WTC11 (cell line): ENCODE measurements at regions not wholly inside any gene's neighbourhood (a gene's known extent, or its start where the extent isn't known, plus 50 kb on each side); places are given as distances from the start of the nearest gene placed in this dataset.

Source experiments
- ATAC-seq: fragments of 200-7000 bp; cut with Tn5 transposase; 2 replicates; pipeline ENCODE4 v1.10.0; 2021; ENCODE audit warnings: mild to moderate bottlenecking, moderate library complexity
- CTCF ChIA-PET: fragments of 300-600 bp; sonication (Branson Sonifier 250); formaldehyde crosslinking; loops from one replicate; lab custom pipeline; 2021; ENCODE audit warnings: antibody characterized with exemption; lab: Charles Lee
- POLR2A ChIA-PET: fragments of 350-600 bp; sonication (Branson Sonifier 250); formaldehyde crosslinking; loops from one replicate; lab custom pipeline; 2021; ENCODE audit warnings: antibody characterized with exemption; lab: Charles Lee
- DNase-seq: peaks from one replicate; pipeline ENCODE4 v3.0.0; 2021; ENCODE audit warnings: low spot score
- H3K27ac Mint-ChIP-seq: 2 replicates; pipeline ENCODE4 v1.8.0; 2021; ENCODE audit warnings: mixed read lengths
- H3K27me3 Mint-ChIP-seq: 2 replicates; pipeline ENCODE4 v1.8.0; 2021; ENCODE audit warnings: low read depth, mild to moderate bottlenecking, moderate library complexity, mixed read lengths
- H3K36me3 Mint-ChIP-seq: 2 replicates; pipeline ENCODE4 v1.8.0; 2021; ENCODE audit warnings: mixed read lengths
- H3K4me1 Mint-ChIP-seq: 2 replicates; pipeline ENCODE4 v1.8.0; 2022; ENCODE audit warnings: mixed read lengths
- H3K4me3 Mint-ChIP-seq: 2 replicates; pipeline ENCODE4 v1.8.0; 2021; ENCODE audit warnings: mild to moderate bottlenecking, moderate library complexity, mixed read lengths
- H3K9me3 Mint-ChIP-seq: 2 replicates; pipeline ENCODE4 v1.8.0; 2021; ENCODE audit warnings: mixed read lengths
- AR ChIP-seq: fragments of 250-450 bp; sonication (Bioruptor Pico); IDR thresholded peaks from 2 replicates; pipeline ENCODE4 v1.9.0; 2021; ENCODE audit warnings: mild to moderate bottlenecking
- ATF3 ChIP-seq: sonication (generic); formaldehyde crosslinking; conservative IDR thresholded peaks from 2 replicates; pipeline ENCODE4 v1.8.1; 2022; ENCODE audit warnings: mild to moderate bottlenecking, missing genetic modification reagents
- ATF6 ChIP-seq: sonication (generic); formaldehyde crosslinking; IDR thresholded peaks from 2 replicates; pipeline ENCODE4 v1.8.1; 2023; ENCODE audit warnings: mild to moderate bottlenecking, missing genetic modification reagents
- CDX4 ChIP-seq: fragments of 250-450 bp; sonication (Bioruptor Pico); IDR thresholded peaks from 2 replicates; pipeline ENCODE4 v1.9.0; 2021; ENCODE audit warnings: moderate library complexity, mild to moderate bottlenecking, inconsistent platforms, borderline replicate concordance
- GRHL2 ChIP-seq: fragments of 250-450 bp; sonication (Bioruptor Pico); IDR thresholded peaks from 2 replicates; pipeline ENCODE4 v1.8.0; 2022; ENCODE audit warnings: mild to moderate bottlenecking, moderate library complexity; ENCODE audit not compliant: insufficient replicate concordance, severe bottlenecking
- HMGA2 ChIP-seq: fragments of 250-450 bp; sonication (Bioruptor Pico); IDR thresholded peaks from 2 replicates; pipeline ENCODE4 v1.4.0; 2021; ENCODE audit warnings: mild to moderate bottlenecking, moderate library complexity
- IRF1 ChIP-seq: sonication (generic); formaldehyde crosslinking; IDR thresholded peaks from 2 replicates; pipeline ENCODE4 v1.8.0; 2023; ENCODE audit warnings: missing genetic modification reagents
- JAZF1 ChIP-seq: fragments of 250-450 bp; sonication (Bioruptor Pico); IDR thresholded peaks from 2 replicates; pipeline ENCODE4 v1.9.0; 2021; ENCODE audit warnings: moderate library complexity, mild to moderate bottlenecking, inconsistent platforms
- JUN ChIP-seq: sonication (generic); formaldehyde crosslinking; IDR thresholded peaks from 2 replicates; pipeline ENCODE4 v1.8.0; 2023; ENCODE audit warnings: mild to moderate bottlenecking, missing genetic modification reagents
- MXD4 ChIP-seq: fragments of 250-450 bp; sonication (Bioruptor Pico); IDR thresholded peaks from 2 replicates; pipeline ENCODE4 v1.8.0; 2021; ENCODE audit warnings: mild to moderate bottlenecking, moderate library complexity, borderline replicate concordance
- NFYB ChIP-seq: sonication (generic); formaldehyde crosslinking; conservative IDR thresholded peaks from 2 replicates; pipeline ENCODE4 v1.8.0; 2022; ENCODE audit warnings: low read depth, missing genetic modification reagents
- PRRX2 ChIP-seq: fragments of 250-450 bp; sonication (Bioruptor Pico); IDR thresholded peaks from 2 replicates; pipeline ENCODE4 v1.8.0; 2021; ENCODE audit warnings: mild to moderate bottlenecking
- STAT6 ChIP-seq: sonication (generic); formaldehyde crosslinking; conservative IDR thresholded peaks from 2 replicates; pipeline ENCODE4 v1.8.1; 2023; ENCODE audit warnings: mild to moderate bottlenecking, low read depth, missing genetic modification reagents, moderate library complexity
- ZBTB43 ChIP-seq: sonication (generic); formaldehyde crosslinking; IDR thresholded peaks from 2 replicates; pipeline ENCODE4 v1.8.1; 2023; ENCODE audit warnings: mild to moderate bottlenecking, missing genetic modification reagents
- ZMAT4 ChIP-seq: fragments of 250-450 bp; sonication (Bioruptor Pico); IDR thresholded peaks from 2 replicates; pipeline ENCODE4 v1.9.0; 2021; ENCODE audit warnings: mild to moderate bottlenecking
- ZNF121 ChIP-seq: sonication (generic); formaldehyde crosslinking; IDR thresholded peaks from 2 replicates; pipeline ENCODE4 v1.8.0; 2023; ENCODE audit warnings: missing genetic modification reagents
- ZNF219 ChIP-seq: sonication (generic); formaldehyde crosslinking; IDR thresholded peaks from 2 replicates; pipeline ENCODE4 v1.8.0; 2023; ENCODE audit warnings: missing genetic modification reagents, mild to moderate bottlenecking, borderline replicate concordance
- ZNF232 ChIP-seq: sonication (generic); formaldehyde crosslinking; IDR thresholded peaks from 2 replicates; pipeline ENCODE4 v1.8.0; 2022; ENCODE audit warnings: mild to moderate bottlenecking, missing genetic modification reagents
- ZNF532 ChIP-seq: fragments of 250-450 bp; sonication (Bioruptor Pico); IDR thresholded peaks from 2 replicates; pipeline ENCODE4 v1.9.0; 2021; ENCODE audit warnings: mild to moderate bottlenecking, borderline replicate concordance
- ZNF671 ChIP-seq: fragments of 250-450 bp; sonication (Bioruptor Pico); IDR thresholded peaks from 2 replicates; pipeline ENCODE4 v1.8.0; 2021; ENCODE audit warnings: mild to moderate bottlenecking

GRCh38 chr12:131455218-131455506 is 255.7 kb upstream of the SFSWAP start:
- DNase-seq = no peak
- no peak for ATAC-seq
- no peaks in the 10 kb centered on the region for H3K36me3 Mint-ChIP-seq
- H3K4me1 Mint-ChIP-seq = peaks cover 15% of the 10 kb centered on the region; the same call in 1 of the 2 replicates
- no peak overlapping the region for H3K4me3 Mint-ChIP-seq
- CTCF ChIA-PET = interaction anchor here (0.6 to 2.8 kb wide), 27 partner anchors 8 to 539 kb away, joined by 3 to 25 read pairs (median 5); no protein-coding TSS in a partner anchor
- POLR2A ChIA-PET = interaction anchor here (1.0 kb wide), 1 partner anchor 67 kb away, joined by 3 read pairs; no protein-coding TSS in a partner anchor
- no peaks in the 10 kb centered on the region for H3K9me3 Mint-ChIP-seq
- H3K27me3 Mint-ChIP-seq = no peaks in the 10 kb centered on the region
- no peak for TF ChIP-seq MXD4 (CRISPR knock-in tag)
- no peak for TF ChIP-seq ZNF219 (CRISPR knock-in tag)
- TF ChIP-seq CDX4 = no peak
- TF ChIP-seq JAZF1 (CRISPR knock-in tag) = no peak
- no peak for TF ChIP-seq ATF6 (CRISPR knock-in tag)
- no peak for TF ChIP-seq ZNF532 (CRISPR knock-in tag)
- TF ChIP-seq AR (CRISPR knock-in tag) = no peak
- TF ChIP-seq ZNF232 (CRISPR knock-in tag) = no peak
- no peak for TF ChIP-seq JUN (CRISPR knock-in tag)
- TF ChIP-seq ZBTB43 (CRISPR knock-in tag) = no peak
- TF ChIP-seq PRRX2 (CRISPR knock-in tag) = no peak
- TF ChIP-seq IRF1 (CRISPR knock-in tag) = no peak
- TF ChIP-seq ZMAT4 (CRISPR knock-in tag) = no peak
- no peak for TF ChIP-seq ZNF121 (CRISPR knock-in tag)
- no peak for TF ChIP-seq HMGA2 (CRISPR knock-in tag)
- TF ChIP-seq ZNF671 (CRISPR knock-in tag) = no peak
- no peak for TF ChIP-seq ATF3
- no peak for TF ChIP-seq NFYB
- no peak for TF ChIP-seq GRHL2 (CRISPR knock-in tag)
- no peak for TF ChIP-seq STAT6
- TF ChIP-seq, all 79 proteins: peak for 0
- no peak overlapping the region for H3K27ac Mint-ChIP-seq
